ENCODE measurements at regions not wholly inside any gene's neighbourhood (a gene's known extent, or its start where the extent isn't known, plus 50 kb on each side); places are given as distances from the start of the nearest gene placed in this dataset.

GRCh38 chr11:112364962-112365481 lies 104.4 kb upstream of the PLET1 start:
- TF ChIP-seq POLR2A (IDR thresholded peaks at IDR 0.05), result no peak
- TF ChIP-seq EP300 (IDR thresholded peaks at IDR 0.05), result no peak

Measured in ovary (tissue), 1 donor.